Fibroblast of mammary gland (primary cell): ENCODE measurements at regions not wholly inside any gene's neighbourhood (a gene's known extent, or its start where the extent isn't known, plus 50 kb on each side); places are given as distances from the start of the nearest gene placed in this dataset.
"Not testable (repeated sequence)": the region's sequence is repeated elsewhere in the genome, so short reads cannot be mapped to it uniquely, and the experiment has no call there.

Experiments used
- DNase-seq: peaks from one replicate; pipeline ENCODE4 v3.0.0-alpha.2; 2010; ENCODE audit warnings: low read depth
- H3K4me3 ChIP-seq: 2 replicates; pipeline ENCODE4 v1.5.1; 2011; ENCODE audit warnings: low read depth, mild to moderate bottlenecking, low read length, moderate library complexity; ENCODE audit not compliant: control insufficient read depth
- CTCF ChIP-seq: conservative IDR thresholded peaks from 2 replicates; pipeline ENCODE4 v1.5.1; 2011; ENCODE audit warnings: low read depth, low read length, inconsistent platforms; ENCODE audit not compliant: control insufficient read depth, insufficient read depth

GRCh38 chr17:34478244-34478643, 101.1 kb upstream of the TMEM132E start:
- DNase-seq = no peak
- no peak overlapping the region for H3K4me3 ChIP-seq
- no peak for TF ChIP-seq CTCF

GRCh38 chr17:34475296-34475695, 104.1 kb upstream of the TMEM132E start:
- H3K4me3 ChIP-seq = no peak overlapping the region
- DNase-seq = no peak
- no peak for TF ChIP-seq CTCF

GRCh38 chr17:34474706-34475105, 104.7 kb upstream of the TMEM132E start:
- no peak for TF ChIP-seq CTCF
- H3K4me3 ChIP-seq = no peak overlapping the region
- no peak for DNase-seq

- DNase-seq = no peak
- TF ChIP-seq CTCF = no peak
- H3K4me3 ChIP-seq = no peak overlapping the region
Measured at GRCh38 chr17:34472363-34472762, 107.0 kb upstream of the TMEM132E start.

GRCh38 chr17:34471278-34471677, 108.1 kb upstream of the TMEM132E start:
- DNase-seq, H3K4me3 ChIP-seq: not testable (repeated sequence)

- no peak for TF ChIP-seq CTCF
- DNase-seq = peak; percentile 7
- no peak overlapping the region for H3K4me3 ChIP-seq
Measured at GRCh38 chr17:34465789-34466188, 102.8 kb upstream of the CCL1 start.

- DNase-seq = no peak
- no peak overlapping the region for H3K4me3 ChIP-seq
Measured at GRCh38 chr17:34464812-34465211, 101.8 kb upstream of the CCL1 start.

More at GRCh38 chr17:34464812-34465211, 101.8 kb upstream of the CCL1 start:
- TF ChIP-seq CTCF = no peak
